ENCODE measurements at regions not wholly inside any gene's neighbourhood (a gene's known extent, or its start where the extent isn't known, plus 50 kb on each side); places are given as distances from the start of the nearest gene placed in this dataset.

GRCh38 chr4:162650166-162650565, 486.4 kb upstream of the FSTL5 start:
- TF ChIP-seq CTCF (conservative IDR thresholded peaks at IDR 0.05): no peak
- no peak for TF ChIP-seq ZFX (IDR thresholded peaks at IDR 0.05)
